ENCODE measurements at regions not wholly inside any gene's neighbourhood (a gene's known extent, or its start where the extent isn't known, plus 50 kb on each side); places are given as distances from the start of the nearest gene placed in this dataset.

DNA sequence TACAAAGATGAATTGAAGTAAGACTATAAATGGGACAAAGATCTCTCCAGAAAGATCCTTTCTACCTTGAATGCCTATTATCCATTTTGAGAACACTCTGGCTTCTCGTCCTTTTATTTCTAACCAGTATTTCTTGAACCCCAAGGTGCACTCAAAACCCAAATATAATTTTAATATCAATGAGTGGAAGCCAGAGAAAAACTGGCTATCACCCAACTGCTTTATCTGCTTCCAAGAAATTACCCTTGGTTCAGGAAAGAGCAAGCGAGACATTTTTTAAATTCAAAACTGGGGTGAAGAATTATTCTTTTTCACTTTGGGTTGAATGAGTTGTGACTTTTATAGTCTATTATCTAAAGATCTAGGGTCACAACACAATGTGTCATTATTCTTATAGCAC is 221.3 kb downstream of the PTH2R start:
- TF ChIP-seq, protein P1, sequence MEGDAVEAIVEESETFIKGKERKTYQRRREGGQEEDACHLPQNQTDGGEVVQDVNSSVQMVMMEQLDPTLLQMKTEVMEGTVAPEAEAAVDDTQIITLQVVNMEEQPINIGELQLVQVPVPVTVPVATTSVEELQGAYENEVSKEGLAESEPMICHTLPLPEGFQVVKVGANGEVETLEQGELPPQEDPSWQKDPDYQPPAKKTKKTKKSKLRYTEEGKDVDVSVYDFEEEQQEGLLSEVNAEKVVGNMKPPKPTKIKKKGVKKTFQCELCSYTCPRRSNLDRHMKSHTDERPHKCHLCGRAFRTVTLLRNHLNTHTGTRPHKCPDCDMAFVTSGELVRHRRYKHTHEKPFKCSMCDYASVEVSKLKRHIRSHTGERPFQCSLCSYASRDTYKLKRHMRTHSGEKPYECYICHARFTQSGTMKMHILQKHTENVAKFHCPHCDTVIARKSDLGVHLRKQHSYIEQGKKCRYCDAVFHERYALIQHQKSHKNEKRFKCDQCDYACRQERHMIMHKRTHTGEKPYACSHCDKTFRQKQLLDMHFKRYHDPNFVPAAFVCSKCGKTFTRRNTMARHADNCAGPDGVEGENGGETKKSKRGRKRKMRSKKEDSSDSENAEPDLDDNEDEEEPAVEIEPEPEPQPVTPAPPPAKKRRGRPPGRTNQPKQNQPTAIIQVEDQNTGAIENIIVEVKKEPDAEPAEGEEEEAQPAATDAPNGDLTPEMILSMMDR (conservative IDR thresholded peaks at IDR 0.05 in 1 of 2, IDR thresholded peaks at IDR 0.05 in 1 of 2; ENCODE audit: low read depth in 1 of 2, low read length in 2 of 2): no peak
- TF ChIP-seq EZH2 (IDR thresholded peaks at IDR 0.05; ENCODE audit: low read length, missing control alignments): no peak
